ENCODE measurements at regions not wholly inside any gene's neighbourhood (a gene's known extent, or its start where the extent isn't known, plus 50 kb on each side); places are given as distances from the start of the nearest gene placed in this dataset.

DNA sequence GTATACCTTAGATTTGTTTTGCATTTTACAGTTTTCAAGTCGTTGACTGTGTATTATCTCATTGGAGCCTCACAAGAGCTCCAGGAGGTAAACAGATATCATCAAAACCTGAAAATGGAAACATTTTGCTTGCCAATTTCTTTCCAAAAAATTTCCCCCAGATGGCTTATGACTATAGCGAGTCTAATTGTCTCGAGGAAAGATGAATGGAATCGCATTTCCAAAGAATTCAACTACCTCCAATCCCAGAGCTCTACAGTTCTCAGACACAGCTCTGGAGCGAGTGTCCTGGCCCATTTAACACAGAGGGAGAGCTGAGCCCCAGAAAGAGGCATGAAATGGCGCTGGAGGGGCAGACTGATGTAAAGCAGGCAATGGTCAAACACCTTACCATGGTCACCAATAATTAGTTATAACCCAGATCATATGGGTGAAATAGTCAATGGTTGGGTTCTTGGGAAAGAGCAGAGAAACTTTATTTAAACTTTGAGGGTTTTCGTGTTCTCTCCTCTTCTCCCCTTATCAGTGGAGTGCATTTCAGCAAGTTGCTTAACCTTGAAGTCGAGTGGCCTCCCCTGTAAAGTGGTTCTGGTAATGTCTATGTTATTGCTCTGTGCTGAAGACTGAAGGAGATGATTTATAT lies 168.2 kb downstream of the ZDHHC21 start:
- no peak overlapping the region for H3K27ac ChIP-seq
- no peak overlapping the region for H3K4me3 ChIP-seq (IDR thresholded peaks at IDR 0.05; ENCODE audit: insufficient read depth, low read depth, low read length)
- TF ChIP-seq, protein P1, sequence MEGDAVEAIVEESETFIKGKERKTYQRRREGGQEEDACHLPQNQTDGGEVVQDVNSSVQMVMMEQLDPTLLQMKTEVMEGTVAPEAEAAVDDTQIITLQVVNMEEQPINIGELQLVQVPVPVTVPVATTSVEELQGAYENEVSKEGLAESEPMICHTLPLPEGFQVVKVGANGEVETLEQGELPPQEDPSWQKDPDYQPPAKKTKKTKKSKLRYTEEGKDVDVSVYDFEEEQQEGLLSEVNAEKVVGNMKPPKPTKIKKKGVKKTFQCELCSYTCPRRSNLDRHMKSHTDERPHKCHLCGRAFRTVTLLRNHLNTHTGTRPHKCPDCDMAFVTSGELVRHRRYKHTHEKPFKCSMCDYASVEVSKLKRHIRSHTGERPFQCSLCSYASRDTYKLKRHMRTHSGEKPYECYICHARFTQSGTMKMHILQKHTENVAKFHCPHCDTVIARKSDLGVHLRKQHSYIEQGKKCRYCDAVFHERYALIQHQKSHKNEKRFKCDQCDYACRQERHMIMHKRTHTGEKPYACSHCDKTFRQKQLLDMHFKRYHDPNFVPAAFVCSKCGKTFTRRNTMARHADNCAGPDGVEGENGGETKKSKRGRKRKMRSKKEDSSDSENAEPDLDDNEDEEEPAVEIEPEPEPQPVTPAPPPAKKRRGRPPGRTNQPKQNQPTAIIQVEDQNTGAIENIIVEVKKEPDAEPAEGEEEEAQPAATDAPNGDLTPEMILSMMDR (conservative IDR thresholded peaks at IDR 0.05; ENCODE audit: low read depth, low read length), result no peak
- H4K20me1 ChIP-seq (ENCODE audit: insufficient read depth), result no peaks in the 10 kb centered on the region
- no peak overlapping the region for H2AFZ ChIP-seq (ENCODE audit: low read depth)
- no peaks in the 10 kb centered on the region for H3K79me2 ChIP-seq (ENCODE audit: insufficient read depth, low read depth)
- H3K4me2 ChIP-seq, result no peak overlapping the region
- H3K9ac ChIP-seq, result no peak overlapping the region
- no peaks in the 10 kb centered on the region for H3K27me3 ChIP-seq (ENCODE audit: insufficient read depth, low read depth)
- no peaks in the 10 kb centered on the region for H3K36me3 ChIP-seq (ENCODE audit: insufficient read depth)
- no peaks in the 10 kb centered on the region for H3K4me1 ChIP-seq (ENCODE audit: low read depth, poor library complexity, severe bottlenecking)

DNA sequence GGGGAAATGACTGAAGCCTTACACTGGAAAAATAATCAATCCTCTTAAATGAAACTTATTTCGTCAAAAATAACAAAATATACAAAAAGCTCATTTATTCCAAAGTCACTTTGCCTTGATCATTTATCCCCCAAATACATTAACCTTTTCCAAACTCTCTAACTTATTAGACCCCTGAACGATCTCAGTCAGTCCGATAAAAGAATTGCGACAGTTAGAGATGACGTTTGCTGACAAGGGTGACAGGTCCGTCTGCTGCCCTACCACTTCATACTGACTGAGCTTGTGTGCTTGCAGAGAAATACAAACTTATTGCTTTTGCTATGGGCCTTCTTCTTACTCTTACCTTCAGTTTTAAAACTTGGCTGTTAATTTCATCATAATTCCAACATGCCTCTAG lies 169.7 kb downstream of the ZDHHC21 start:
- Histone ChIP-seq H2AFZ (ENCODE audit: low read depth) (no peak overlapping the region), H3K79me2 (ENCODE audit: insufficient read depth, low read depth) (no peaks in the 10 kb centered on the region), H3K4me1 (ENCODE audit: low read depth, poor library complexity, severe bottlenecking) (no peaks in the 10 kb centered on the region), H3K4me3 (IDR thresholded peaks at IDR 0.05; ENCODE audit: insufficient read depth, low read depth, low read length) (no peak overlapping the region), H3K27ac (no peak overlapping the region), H3K36me3 (ENCODE audit: insufficient read depth) (no peaks in the 10 kb centered on the region), H4K20me1 (ENCODE audit: insufficient read depth) (no peaks in the 10 kb centered on the region), H3K27me3 (ENCODE audit: insufficient read depth, low read depth) (no peaks in the 10 kb centered on the region), H3K9ac (no peak overlapping the region), H3K4me2 (no peak overlapping the region)
- TF ChIP-seq, protein P1 (conservative IDR thresholded peaks at IDR 0.05; ENCODE audit: low read depth, low read length), result no peak

DNA sequence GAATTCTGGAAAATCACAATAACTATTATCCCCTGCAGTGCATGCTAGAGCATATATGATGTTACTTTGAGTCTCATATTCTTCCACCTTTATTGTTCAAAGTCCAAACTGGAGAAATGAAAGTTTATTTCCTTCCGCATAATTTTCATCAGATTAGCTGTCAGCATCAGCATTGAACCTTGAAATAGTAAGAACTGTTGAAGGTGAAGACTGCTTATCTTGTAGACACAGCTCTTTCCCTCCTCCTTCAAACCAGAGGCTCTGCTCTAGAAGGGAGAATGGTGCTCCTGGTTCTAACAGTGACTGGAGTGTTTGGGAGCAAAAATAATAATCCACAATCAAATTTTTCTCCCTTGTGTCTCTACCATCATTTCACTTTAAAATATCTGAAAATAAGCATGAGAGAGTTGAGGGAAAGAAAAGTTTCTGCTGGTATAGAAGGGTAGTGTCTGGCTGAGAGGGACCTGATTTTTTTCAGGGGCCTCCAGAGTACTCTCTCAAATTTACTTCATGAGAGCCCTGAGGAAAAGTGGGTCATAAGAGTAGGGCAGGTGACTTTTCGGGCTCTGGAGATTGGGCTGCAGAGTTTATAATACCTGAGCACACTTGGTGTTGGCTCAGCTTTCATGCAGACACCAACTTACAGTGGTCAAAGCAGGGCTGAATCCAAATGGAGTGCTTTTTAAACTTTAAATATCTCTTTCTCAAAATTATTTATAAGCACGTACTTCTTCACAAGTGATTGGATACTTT lies 170.4 kb downstream of the ZDHHC21 start:
- no peaks in the 10 kb centered on the region for H3K27me3 ChIP-seq (ENCODE audit: insufficient read depth, low read depth)
- no peak overlapping the region for H3K27ac ChIP-seq
- H3K4me1 ChIP-seq (ENCODE audit: low read depth, poor library complexity, severe bottlenecking), result no peaks in the 10 kb centered on the region
- no peaks in the 10 kb centered on the region for H4K20me1 ChIP-seq (ENCODE audit: insufficient read depth)
- H3K4me2 ChIP-seq, result no peak overlapping the region
- no peak overlapping the region for H3K4me3 ChIP-seq (IDR thresholded peaks at IDR 0.05; ENCODE audit: insufficient read depth, low read depth, low read length)
- H2AFZ ChIP-seq (ENCODE audit: low read depth), result no peak overlapping the region
- H3K36me3 ChIP-seq (ENCODE audit: insufficient read depth), result no peaks in the 10 kb centered on the region
- H3K9ac ChIP-seq, result no peak overlapping the region
- no peaks in the 10 kb centered on the region for H3K79me2 ChIP-seq (ENCODE audit: insufficient read depth, low read depth)
- TF ChIP-seq, protein P1 (conservative IDR thresholded peaks at IDR 0.05; ENCODE audit: low read depth, low read length), result no peak

DNA sequence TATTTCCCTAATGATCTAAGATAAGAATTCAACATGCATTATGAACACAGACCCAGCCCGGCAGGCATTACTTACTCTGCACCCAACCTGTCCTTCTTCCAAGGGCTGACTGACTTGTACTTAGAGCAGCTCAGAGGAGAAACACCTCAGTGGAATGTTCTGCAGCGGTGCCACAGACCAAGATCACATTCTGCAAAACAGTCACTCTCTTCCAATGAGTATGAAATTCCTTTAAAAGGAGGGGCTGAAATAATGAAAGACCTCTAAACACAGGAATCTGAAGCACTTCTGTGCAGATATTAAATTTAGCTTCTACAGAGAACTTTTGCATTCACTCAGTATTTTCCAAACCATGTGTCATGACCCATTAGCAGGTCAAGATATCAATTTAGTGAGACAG lies 172.9 kb downstream of the ZDHHC21 start:
- Histone ChIP-seq H4K20me1 (ENCODE audit: insufficient read depth) (no peaks in the 10 kb centered on the region), H3K79me2 (ENCODE audit: insufficient read depth, low read depth) (no peaks in the 10 kb centered on the region), H3K36me3 (ENCODE audit: insufficient read depth) (no peaks in the 10 kb centered on the region), H3K27me3 (ENCODE audit: insufficient read depth, low read depth) (no peaks in the 10 kb centered on the region), H3K4me1 (ENCODE audit: low read depth, poor library complexity, severe bottlenecking) (no peaks in the 10 kb centered on the region), H3K27ac (no peak overlapping the region), H3K4me2 (no peak overlapping the region), H3K9ac (no peak overlapping the region), H3K4me3 (IDR thresholded peaks at IDR 0.05; ENCODE audit: insufficient read depth, low read depth, low read length) (no peak overlapping the region), H2AFZ (ENCODE audit: low read depth) (no peak overlapping the region)
- TF ChIP-seq, protein P1 (conservative IDR thresholded peaks at IDR 0.05; ENCODE audit: low read depth, low read length), result no peak
